ENCODE measurements at regions not wholly inside any gene's neighbourhood (a gene's known extent, or its start where the extent isn't known, plus 50 kb on each side); places are given as distances from the start of the nearest gene placed in this dataset.

GRCh38 chr3:102841866-102842265, 407.1 kb downstream of the ZPLD1 start:
- no peak for TF ChIP-seq CTCF (IDR thresholded peaks at IDR 0.05)
- TF ChIP-seq POLR2A (IDR thresholded peaks at IDR 0.05) = no peak
